OCI-LY1 (cell line): ENCODE measurements at regions not wholly inside any gene's neighbourhood (a gene's known extent, or its start where the extent isn't known, plus 50 kb on each side); places are given as distances from the start of the nearest gene placed in this dataset.

Experiments
- H2AFZ ChIP-seq: fragments of 200-600 bp; sonication (generic), shearing (Covaris generic); 2 replicates; pipeline ENCODE4 v1.6.0; 2014; ENCODE audit warnings: antibody characterized with exemption, mild to moderate bottlenecking, low read length
- H3F3A ChIP-seq: fragments of 200-600 bp; sonication (generic), shearing (Covaris generic); 2 replicates; pipeline ENCODE4 v1.6.0; 2014; ENCODE audit warnings: mild to moderate bottlenecking, antibody characterized with exemption, low read length, moderate library complexity; ENCODE audit not compliant: insufficient read depth
- H3K27ac ChIP-seq: fragments of 200-600 bp; sonication (generic); 2 replicates; pipeline ENCODE4 v1.5.1; 2014; ENCODE audit warnings: low read length, mixed run types, mild to moderate bottlenecking, low read depth; ENCODE audit not compliant: poor library complexity, severe bottlenecking
- H3K27me3 ChIP-seq: fragments of 200-600 bp; sonication (generic); 2 replicates; pipeline ENCODE4 v1.6.0; 2014; ENCODE audit warnings: antibody characterized with exemption, mild to moderate bottlenecking, low read length, moderate library complexity; ENCODE audit not compliant: insufficient read depth
- H3K36me3 ChIP-seq: fragments of 200-600 bp; sonication (generic); 2 replicates; pipeline ENCODE4 v1.6.1; 2014; ENCODE audit warnings: mild to moderate bottlenecking, antibody characterized with exemption, low read length, moderate library complexity, mixed read lengths; ENCODE audit not compliant: insufficient read depth
- H3K4me1 ChIP-seq: fragments of 200-600 bp; sonication (generic); 2 replicates; pipeline ENCODE4 v1.5.1; 2014; ENCODE audit warnings: mild to moderate bottlenecking, low read length, moderate library complexity; ENCODE audit not compliant: insufficient read depth, severe bottlenecking
- H3K4me2 ChIP-seq: fragments of 200-600 bp; sonication (generic), shearing (Covaris generic); 2 replicates; pipeline ENCODE4 v1.6.1; 2014; ENCODE audit warnings: low read length
- H3K4me3 ChIP-seq: fragments of 200-600 bp; sonication (generic); 2 replicates; pipeline ENCODE4 v1.5.1; 2014; ENCODE audit warnings: low read length, low read depth, mild to moderate bottlenecking, mixed read lengths; ENCODE audit not compliant: poor library complexity, severe bottlenecking
- H3K79me2 ChIP-seq: fragments of 200-600 bp; shearing (Covaris generic); 2 replicates; pipeline ENCODE4 v1.6.1; 2016; ENCODE audit warnings: mixed run types, low read length, mixed read lengths; ENCODE audit not compliant: insufficient read depth
- H3K9ac ChIP-seq: fragments of 200-600 bp; sonication (generic), shearing (Covaris generic); 2 replicates; pipeline ENCODE4 v1.6.1; 2014; ENCODE audit warnings: mild to moderate bottlenecking, low read length, mixed read lengths
- H3K9me2 ChIP-seq: fragments of 200-600 bp; sonication (generic), shearing (Covaris generic); 2 replicates; pipeline ENCODE4 v1.6.1; 2014; ENCODE audit warnings: low read depth, mild to moderate bottlenecking, low read length, mixed read lengths
- H3K9me3 ChIP-seq: fragments of 200-600 bp; shearing (Covaris generic); 2 replicates; pipeline ENCODE4 v1.6.1; 2014; ENCODE audit warnings: low read length, mixed read lengths
- H4K20me1 ChIP-seq: fragments of 200-600 bp; sonication (generic), shearing (Covaris generic); 2 replicates; pipeline ENCODE4 v1.6.0; 2016; ENCODE audit warnings: mild to moderate bottlenecking, low read length; ENCODE audit not compliant: insufficient read depth
- CTCF ChIP-seq: fragments of 200-600 bp; sonication (generic), shearing (Covaris generic); IDR thresholded peaks from 2 replicates; pipeline ENCODE4 v1.5.1; 2017; ENCODE audit warnings: mild to moderate bottlenecking, antibody characterized with exemption, low read length, moderate library complexity, mixed read lengths
- EZH2 ChIP-seq: fragments of 200-600 bp; sonication (generic), shearing (Covaris generic); IDR thresholded peaks from 2 replicates; pipeline ENCODE4 v1.8.0; 2017; ENCODE audit warnings: borderline replicate concordance, mixed run types, mild to moderate bottlenecking, antibody characterized with exemption, low read length, moderate library complexity, mixed read lengths

- H3K27ac ChIP-seq, result no peak overlapping the region
- H2AFZ ChIP-seq, result no peak overlapping the region
- H4K20me1 ChIP-seq, result no peaks in the 10 kb centered on the region
- H3K79me2 ChIP-seq, result no peaks in the 10 kb centered on the region
- TF ChIP-seq CTCF, result no peak
- no peak for TF ChIP-seq EZH2
- H3K36me3 ChIP-seq, result no peaks in the 10 kb centered on the region
- no peaks in the 10 kb centered on the region for H3F3A ChIP-seq
- no peak overlapping the region for H3K4me2 ChIP-seq
- H3K4me3 ChIP-seq, result no peak overlapping the region
- no peak overlapping the region for H3K9ac ChIP-seq
- H3K9me2 ChIP-seq, result no peaks in the 10 kb centered on the region
- H3K27me3 ChIP-seq, result no peaks in the 10 kb centered on the region
- no peaks in the 10 kb centered on the region for H3K4me1 ChIP-seq
- H3K9me3 ChIP-seq, result no peaks in the 10 kb centered on the region
These were observed 108.8 kb downstream of the NAV1 start for GRCh38 chr1:201647722-201648065.

GRCh38 chr1:201648066-201648906, 109.4 kb downstream of the NAV1 start:
- Histone ChIP-seq H3K4me3 (no peak overlapping the region), H3K9me2 (no peaks in the 10 kb centered on the region), H2AFZ (no peak overlapping the region), H3K9me3 (no peaks in the 10 kb centered on the region), H3K9ac (no peak overlapping the region), H3F3A (no peaks in the 10 kb centered on the region), H3K27ac (no peak overlapping the region), H3K36me3 (no peaks in the 10 kb centered on the region), H3K79me2 (no peaks in the 10 kb centered on the region), H3K4me1 (no peaks in the 10 kb centered on the region), H3K4me2 (no peak overlapping the region), H4K20me1 (no peaks in the 10 kb centered on the region), H3K27me3 (no peaks in the 10 kb centered on the region)
- no peak for TF ChIP-seq CTCF
- no peak for TF ChIP-seq EZH2

GRCh38 chr1:201648907-201649721, 110.2 kb downstream of the NAV1 start:
- Histone ChIP-seq H4K20me1 (no peaks in the 10 kb centered on the region), H3K27ac (no peak overlapping the region), H3K36me3 (no peaks in the 10 kb centered on the region), H3F3A (no peaks in the 10 kb centered on the region), H3K9ac (no peak overlapping the region), H3K4me1 (no peaks in the 10 kb centered on the region), H3K9me2 (no peaks in the 10 kb centered on the region), H3K9me3 (no peaks in the 10 kb centered on the region), H2AFZ (no peak overlapping the region), H3K79me2 (no peaks in the 10 kb centered on the region), H3K27me3 (no peaks in the 10 kb centered on the region), H3K4me2 (no peak overlapping the region), H3K4me3 (no peak overlapping the region)
- TF ChIP-seq CTCF, result no peak
